Neural progenitor cell (in vitro differentiated cells): ENCODE measurements at regions not wholly inside any gene's neighbourhood (a gene's known extent, or its start where the extent isn't known, plus 50 kb on each side); places are given as distances from the start of the nearest gene placed in this dataset.

Source experiments
- DNase-seq: peaks from one replicate; pipeline ENCODE4 v3.0.0-alpha.2; 2016; ENCODE audit warnings: low spot score
- H2AFZ ChIP-seq: fragments of 200-600 bp; sonication (generic); replicated peaks from 2 replicates; pipeline ENCODE4 v1.6.1; 2016; ENCODE audit warnings: antibody characterized with exemption
- H3F3A ChIP-seq: fragments of 200-600 bp; sonication (generic); 2 replicates; pipeline ENCODE4 v1.6.1; 2016; ENCODE audit warnings: antibody characterized with exemption, low read depth
- H3K27ac ChIP-seq: fragments of 200-600 bp; sonication (generic); 2 replicates; pipeline ENCODE4 v1.5.1; 2016; ENCODE audit warnings: mild to moderate bottlenecking
- H3K27me3 ChIP-seq: fragments of 200-600 bp; sonication (generic); 2 replicates; pipeline ENCODE4 v1.6.1; 2016; ENCODE audit warnings: mild to moderate bottlenecking, moderate library complexity
- H3K36me3 ChIP-seq: fragments of 200-600 bp; sonication (generic); 2 replicates; pipeline ENCODE4 v1.5.1; 2016
- H3K4me1 ChIP-seq: fragments of 200-600 bp; sonication (generic); 2 replicates; pipeline ENCODE4 v1.6.1; 2016; ENCODE audit warnings: mixed run types
- H3K4me2 ChIP-seq: fragments of 200-600 bp; sonication (generic); 2 replicates; pipeline ENCODE4 v1.6.1; 2016
- H3K4me3 ChIP-seq: fragments of 200-600 bp; sonication (generic); 2 replicates; pipeline ENCODE4 v1.5.1; 2016
- H3K79me2 ChIP-seq: fragments of 200-600 bp; sonication (generic); 2 replicates; pipeline ENCODE4 v1.6.1; 2016; ENCODE audit warnings: low read depth
- H3K9ac ChIP-seq: fragments of 200-600 bp; sonication (generic); 2 replicates; pipeline ENCODE4 v1.6.1; 2016
- H3K9me3 ChIP-seq: fragments of 200-600 bp; sonication (generic); 2 replicates; pipeline ENCODE4 v1.5.1; 2016; ENCODE audit warnings: low read depth
- H4K20me1 ChIP-seq: fragments of 200-600 bp; sonication (generic); 2 replicates; pipeline ENCODE4 v1.6.1; 2016; ENCODE audit warnings: low read depth
- H3K27ac Mint-ChIP-seq: 3 replicates; pipeline ENCODE4 v1.8.0; 2021; ENCODE audit warnings: mixed read lengths
- H3K27me3 Mint-ChIP-seq: 2 replicates; pipeline ENCODE4 v1.8.0; 2022; ENCODE audit warnings: low read depth, mild to moderate bottlenecking, inconsistent platforms, moderate library complexity, mixed read lengths; ENCODE audit not compliant: insufficient read depth
- H3K36me3 Mint-ChIP-seq: 3 replicates; pipeline ENCODE4 v1.8.0; 2021; ENCODE audit warnings: mixed read lengths
- H3K4me1 Mint-ChIP-seq: 3 replicates; pipeline ENCODE4 v1.8.0; 2021; ENCODE audit warnings: mixed read lengths
- H3K4me3 Mint-ChIP-seq: 3 replicates; pipeline ENCODE4 v1.8.0; 2021; ENCODE audit warnings: mild to moderate bottlenecking, moderate library complexity, mixed read lengths
- H3K9me3 Mint-ChIP-seq: 3 replicates; pipeline ENCODE4 v1.8.0; 2020; ENCODE audit warnings: mixed read lengths
- EZH2 ChIP-seq: fragments of 200-600 bp; sonication (generic); IDR thresholded peaks from 2 replicates; pipeline ENCODE4 v1.6.1; 2017; ENCODE audit warnings: antibody characterized with exemption, mild to moderate bottlenecking, moderate library complexity
- EZH2phosphoT487 ChIP-seq: fragments of 200-600 bp; sonication (generic); IDR thresholded peaks from 2 replicates; pipeline ENCODE4 v1.6.1; 2017; ENCODE audit warnings: antibody characterized with exemption
- TF ChIP-seq, protein P1 (sequence below): fragments of 200-600 bp; sonication (generic); IDR thresholded peaks from 2 replicates; pipeline ENCODE4 v1.5.1; 2017; ENCODE audit warnings: antibody characterized with exemption, mild to moderate bottlenecking

DNA sequence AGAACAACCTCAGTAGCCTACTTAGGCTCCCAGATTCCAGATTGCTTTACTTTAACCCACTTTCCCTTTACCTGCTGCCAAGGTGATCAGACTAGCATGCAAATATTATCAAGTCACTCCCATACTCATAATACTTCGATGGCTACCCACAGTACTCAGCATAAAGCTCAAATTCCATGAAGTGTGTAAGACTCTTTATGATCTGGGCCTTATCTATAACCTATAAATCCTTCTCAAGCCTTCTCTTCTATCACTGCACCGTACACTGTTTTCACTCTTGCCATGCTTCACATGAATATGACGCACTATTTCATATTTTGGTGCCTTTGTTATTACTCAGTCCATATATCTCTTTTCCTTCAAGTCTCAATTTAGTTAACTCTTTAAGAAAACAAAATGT lies 135.2 kb upstream of the TARS1 start:
- peaks cover 2% of the 10 kb centered on the region for H3F3A ChIP-seq
- H3K79me2 ChIP-seq: no peaks in the 10 kb centered on the region
- no peaks in the 10 kb centered on the region for H3K9me3 ChIP-seq
- no peak overlapping the region for H2AFZ ChIP-seq
- no peak overlapping the region for H3K9ac ChIP-seq
- H3K4me1 ChIP-seq: peaks cover 5% of the 10 kb centered on the region
- H3K27me3 ChIP-seq: no peaks in the 10 kb centered on the region
- Mint-ChIP-seq H3K27me3 (peaks cover 2% of the 10 kb centered on the region), H3K9me3 (peaks cover 2% of the 10 kb centered on the region), H3K36me3 (no peaks in the 10 kb centered on the region), H3K4me1 (peaks cover 2% of the 10 kb centered on the region), H3K4me3 (no peak overlapping the region), H3K27ac (no peak overlapping the region)
- TF ChIP-seq EZH2phosphoT487 (no peak), EZH2 (no peak)
- TF ChIP-seq, protein P1, sequence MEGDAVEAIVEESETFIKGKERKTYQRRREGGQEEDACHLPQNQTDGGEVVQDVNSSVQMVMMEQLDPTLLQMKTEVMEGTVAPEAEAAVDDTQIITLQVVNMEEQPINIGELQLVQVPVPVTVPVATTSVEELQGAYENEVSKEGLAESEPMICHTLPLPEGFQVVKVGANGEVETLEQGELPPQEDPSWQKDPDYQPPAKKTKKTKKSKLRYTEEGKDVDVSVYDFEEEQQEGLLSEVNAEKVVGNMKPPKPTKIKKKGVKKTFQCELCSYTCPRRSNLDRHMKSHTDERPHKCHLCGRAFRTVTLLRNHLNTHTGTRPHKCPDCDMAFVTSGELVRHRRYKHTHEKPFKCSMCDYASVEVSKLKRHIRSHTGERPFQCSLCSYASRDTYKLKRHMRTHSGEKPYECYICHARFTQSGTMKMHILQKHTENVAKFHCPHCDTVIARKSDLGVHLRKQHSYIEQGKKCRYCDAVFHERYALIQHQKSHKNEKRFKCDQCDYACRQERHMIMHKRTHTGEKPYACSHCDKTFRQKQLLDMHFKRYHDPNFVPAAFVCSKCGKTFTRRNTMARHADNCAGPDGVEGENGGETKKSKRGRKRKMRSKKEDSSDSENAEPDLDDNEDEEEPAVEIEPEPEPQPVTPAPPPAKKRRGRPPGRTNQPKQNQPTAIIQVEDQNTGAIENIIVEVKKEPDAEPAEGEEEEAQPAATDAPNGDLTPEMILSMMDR: no peak
- H3K27ac ChIP-seq: no peak overlapping the region
- H4K20me1 ChIP-seq: no peaks in the 10 kb centered on the region
- no peak overlapping the region for H3K4me2 ChIP-seq
- no peak overlapping the region for H3K4me3 ChIP-seq
- no peak for DNase-seq
- H3K36me3 ChIP-seq: no peaks in the 10 kb centered on the region

DNA sequence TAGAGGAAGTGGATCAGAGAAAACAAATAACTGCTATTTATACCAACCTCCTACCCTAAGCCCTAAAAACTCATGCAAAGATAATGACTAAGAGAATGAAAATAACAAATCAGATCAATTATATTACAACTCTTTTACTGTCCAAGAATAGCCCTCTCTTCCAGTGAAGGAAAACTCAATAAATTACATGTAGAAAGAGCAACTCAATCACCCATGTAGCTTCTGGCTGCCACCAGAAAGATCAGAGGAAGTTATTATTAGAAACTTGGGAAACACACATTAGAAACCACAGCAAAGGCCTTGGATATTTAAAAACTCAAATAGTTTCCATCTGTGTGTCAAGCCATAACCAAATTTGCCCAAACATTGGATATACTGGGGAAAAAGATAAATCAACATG lies 134.0 kb upstream of the TARS1 start:
- H2AFZ ChIP-seq: no peak overlapping the region
- H3K4me1 ChIP-seq: no peaks in the 10 kb centered on the region
- H3K36me3 ChIP-seq: no peaks in the 10 kb centered on the region
- no peak for DNase-seq
- no peaks in the 10 kb centered on the region for H3F3A ChIP-seq
- H4K20me1 ChIP-seq: no peaks in the 10 kb centered on the region
- no peak overlapping the region for H3K9ac ChIP-seq
- Mint-ChIP-seq H3K27ac (no peak overlapping the region), H3K4me1 (no peaks in the 10 kb centered on the region), H3K4me3 (no peak overlapping the region), H3K27me3 (peaks cover 4% of the 10 kb centered on the region), H3K9me3 (peaks cover 2% of the 10 kb centered on the region), H3K36me3 (no peaks in the 10 kb centered on the region)
- H3K79me2 ChIP-seq: no peaks in the 10 kb centered on the region
- no peaks in the 10 kb centered on the region for H3K9me3 ChIP-seq
- no peaks in the 10 kb centered on the region for H3K27me3 ChIP-seq
- H3K4me2 ChIP-seq: no peak overlapping the region
- TF ChIP-seq EZH2phosphoT487: no peak
- no peak for TF ChIP-seq EZH2
- TF ChIP-seq, protein P1: no peak
- no peak overlapping the region for H3K27ac ChIP-seq
- H3K4me3 ChIP-seq: no peak overlapping the region

DNA sequence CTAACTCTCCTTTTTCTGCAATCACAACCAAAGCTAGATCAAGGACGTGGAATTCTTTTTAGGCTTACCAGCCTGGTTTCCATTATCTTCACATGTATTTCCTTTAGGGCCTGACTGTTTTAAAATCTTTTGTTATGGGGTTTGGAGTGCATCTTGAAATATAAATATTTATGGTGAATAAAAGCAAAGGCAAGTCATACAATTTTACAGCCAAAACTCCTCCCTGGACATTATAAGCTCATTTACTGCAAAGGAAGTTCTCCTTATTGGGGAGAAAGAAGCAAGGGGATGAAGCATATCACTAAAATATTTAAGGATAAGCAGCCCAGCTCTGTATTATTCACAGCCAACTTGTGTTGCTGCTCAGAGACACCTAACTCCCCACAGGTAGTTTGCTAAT lies 132.2 kb upstream of the TARS1 start:
- no peak overlapping the region for H3K4me3 ChIP-seq
- H3K4me1 ChIP-seq: no peaks in the 10 kb centered on the region
- no peak overlapping the region for H3K9ac ChIP-seq
- Mint-ChIP-seq H3K36me3 (no peaks in the 10 kb centered on the region), H3K4me1 (no peaks in the 10 kb centered on the region), H3K4me3 (no peak overlapping the region), H3K27me3 (peaks cover 4% of the 10 kb centered on the region), H3K27ac (no peak overlapping the region), H3K9me3 (no peaks in the 10 kb centered on the region)
- no peak overlapping the region for H3K4me2 ChIP-seq
- H3F3A ChIP-seq: no peaks in the 10 kb centered on the region
- DNase-seq: no peak
- no peak overlapping the region for H2AFZ ChIP-seq
- H3K36me3 ChIP-seq: no peaks in the 10 kb centered on the region
- no peaks in the 10 kb centered on the region for H3K27me3 ChIP-seq
- H3K27ac ChIP-seq: no peak overlapping the region
- no peaks in the 10 kb centered on the region for H4K20me1 ChIP-seq
- no peaks in the 10 kb centered on the region for H3K9me3 ChIP-seq
- TF ChIP-seq EZH2: no peak
- H3K79me2 ChIP-seq: no peaks in the 10 kb centered on the region

DNA sequence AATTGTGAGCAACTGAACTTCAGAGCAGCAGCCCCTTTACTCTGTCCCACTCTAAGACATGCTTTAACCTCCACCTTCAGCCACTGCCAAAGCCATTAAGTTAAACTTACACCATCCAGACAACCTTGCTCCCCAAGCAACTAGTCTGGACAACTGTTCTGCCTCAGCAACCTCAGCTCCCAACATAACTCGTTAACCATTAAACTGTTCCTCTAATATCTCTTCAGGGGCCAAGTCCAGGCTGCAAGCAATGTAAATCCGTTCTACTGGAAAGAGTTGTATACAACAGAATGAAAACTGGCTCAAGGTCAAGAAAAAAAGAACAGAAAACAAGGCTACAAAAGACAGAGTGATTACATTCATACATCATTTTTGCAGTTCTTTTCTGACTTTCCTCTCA lies 131.7 kb upstream of the TARS1 start:
- Histone ChIP-seq H3F3A (no peaks in the 10 kb centered on the region), H3K27me3 (no peaks in the 10 kb centered on the region), H3K36me3 (no peaks in the 10 kb centered on the region), H4K20me1 (no peaks in the 10 kb centered on the region), H3K9me3 (no peaks in the 10 kb centered on the region), H2AFZ (no peak overlapping the region), H3K9ac (no peak overlapping the region), H3K4me3 (no peak overlapping the region), H3K27ac (no peak overlapping the region), H3K4me2 (no peak overlapping the region), H3K4me1 (no peaks in the 10 kb centered on the region), H3K79me2 (no peaks in the 10 kb centered on the region)
- Mint-ChIP-seq H3K9me3 (no peaks in the 10 kb centered on the region), H3K4me1 (no peaks in the 10 kb centered on the region), H3K4me3 (no peak overlapping the region), H3K27me3 (peaks cover 4% of the 10 kb centered on the region), H3K36me3 (no peaks in the 10 kb centered on the region), H3K27ac (no peak overlapping the region)
- DNase-seq: no peak
- TF ChIP-seq EZH2 (no peak), EZH2phosphoT487 (no peak)
- TF ChIP-seq, protein P1: no peak
